ENCODE measurements at regions not wholly inside any gene's neighbourhood (a gene's known extent, or its start where the extent isn't known, plus 50 kb on each side); places are given as distances from the start of the nearest gene placed in this dataset.

DNA sequence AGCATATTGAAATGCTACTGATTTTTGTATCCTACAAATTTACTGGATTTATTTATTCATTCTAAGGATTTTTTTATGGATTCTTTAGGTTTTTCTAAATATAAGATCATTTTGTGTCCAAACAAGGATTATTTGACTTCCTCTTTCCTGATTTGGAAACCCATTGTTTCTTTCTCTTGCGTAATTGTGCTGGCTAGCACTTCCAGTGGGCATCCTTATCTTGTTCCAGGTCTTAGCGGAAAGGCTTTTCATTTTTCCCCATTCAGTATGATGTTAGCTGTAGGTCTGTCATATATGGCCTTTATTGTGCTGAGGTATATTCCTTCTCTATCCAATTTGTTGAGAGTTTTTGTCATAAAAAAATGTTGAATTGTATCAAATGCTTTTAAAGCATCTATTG, 57.2 kb upstream of the RHOJ start:
- TF ChIP-seq, protein P1, sequence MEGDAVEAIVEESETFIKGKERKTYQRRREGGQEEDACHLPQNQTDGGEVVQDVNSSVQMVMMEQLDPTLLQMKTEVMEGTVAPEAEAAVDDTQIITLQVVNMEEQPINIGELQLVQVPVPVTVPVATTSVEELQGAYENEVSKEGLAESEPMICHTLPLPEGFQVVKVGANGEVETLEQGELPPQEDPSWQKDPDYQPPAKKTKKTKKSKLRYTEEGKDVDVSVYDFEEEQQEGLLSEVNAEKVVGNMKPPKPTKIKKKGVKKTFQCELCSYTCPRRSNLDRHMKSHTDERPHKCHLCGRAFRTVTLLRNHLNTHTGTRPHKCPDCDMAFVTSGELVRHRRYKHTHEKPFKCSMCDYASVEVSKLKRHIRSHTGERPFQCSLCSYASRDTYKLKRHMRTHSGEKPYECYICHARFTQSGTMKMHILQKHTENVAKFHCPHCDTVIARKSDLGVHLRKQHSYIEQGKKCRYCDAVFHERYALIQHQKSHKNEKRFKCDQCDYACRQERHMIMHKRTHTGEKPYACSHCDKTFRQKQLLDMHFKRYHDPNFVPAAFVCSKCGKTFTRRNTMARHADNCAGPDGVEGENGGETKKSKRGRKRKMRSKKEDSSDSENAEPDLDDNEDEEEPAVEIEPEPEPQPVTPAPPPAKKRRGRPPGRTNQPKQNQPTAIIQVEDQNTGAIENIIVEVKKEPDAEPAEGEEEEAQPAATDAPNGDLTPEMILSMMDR (IDR thresholded peaks at IDR 0.05; ENCODE audit: insufficient read depth, low read length) = no peak
- TF ChIP-seq SPI1 (IDR thresholded peaks at IDR 0.05; ENCODE audit: borderline replicate concordance, low read depth) (0 out of 2 replicates have a peak, but pooled peaks have one; percentile 26), POLR2AphosphoS5 (IDR thresholded peaks at IDR 0.05; ENCODE audit: low read depth) (no peak)
